ENCODE measurements at regions not wholly inside any gene's neighbourhood (a gene's known extent, or its start where the extent isn't known, plus 50 kb on each side); places are given as distances from the start of the nearest gene placed in this dataset.
A peak's percentile ranks its signal among the peaks of the same experiment; 100 is the strongest.
"Not testable (repeated sequence)": the region's sequence is repeated elsewhere in the genome, so short reads cannot be mapped to it uniquely, and the experiment has no call there.

DNA sequence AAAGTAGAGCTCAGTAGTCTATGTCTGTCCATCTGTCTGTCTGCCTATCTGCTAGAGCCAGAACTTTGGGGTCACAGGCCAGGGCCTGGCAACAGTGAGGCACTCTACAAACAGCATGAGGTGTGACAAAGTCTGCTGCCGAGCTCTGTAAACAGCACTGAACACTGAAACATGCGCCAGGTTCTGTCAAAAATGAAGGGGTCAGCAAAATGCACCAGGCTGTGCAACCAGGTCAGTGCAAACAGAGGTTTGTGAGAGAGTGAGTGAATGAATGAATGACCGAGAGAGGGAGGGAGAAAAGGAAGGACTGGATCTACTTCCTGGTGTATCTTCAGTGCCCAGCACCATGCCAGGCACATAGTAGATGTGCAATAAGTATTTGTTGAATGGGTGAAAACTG lies 1957.8 kb downstream of the FOXD4L5 start:
- H3K4me1 ChIP-seq; DNase-seq (ENCODE audit: low spot score in 2 of 2); H3K36me3 ChIP-seq (replicated peaks); H3K9me3 ChIP-seq; H3K27me3 ChIP-seq (ENCODE audit: low read depth); in situ Hi-C loops (cut with MboI; ENCODE audit: low sequenced_read_pairs); H3K4me3 ChIP-seq: not testable (repeated sequence)

DNA sequence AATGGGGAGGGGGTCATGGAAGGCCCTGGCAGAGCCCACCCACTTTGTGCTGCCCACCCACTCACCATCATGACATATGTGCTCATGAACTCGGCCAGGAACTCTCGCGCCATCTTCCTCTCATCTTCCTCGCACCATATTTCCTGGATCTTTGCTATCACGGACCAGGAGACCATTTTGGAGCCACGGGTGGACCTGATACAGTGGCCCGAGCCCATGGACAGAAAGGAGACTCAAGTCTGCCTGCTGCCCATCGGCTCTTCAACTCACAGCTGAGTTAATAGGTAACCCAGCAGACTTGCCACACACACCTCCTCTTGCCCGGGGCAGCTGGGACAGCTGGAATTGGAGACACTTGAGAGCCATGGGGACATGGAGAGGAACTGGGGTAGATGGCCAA lies 1958.3 kb downstream of the FOXD4L5 start:
- DNase-seq (ENCODE audit: low spot score in 2 of 2); in situ Hi-C loops (cut with MboI; ENCODE audit: low sequenced_read_pairs); H3K4me3 ChIP-seq: not testable (repeated sequence)

DNA sequence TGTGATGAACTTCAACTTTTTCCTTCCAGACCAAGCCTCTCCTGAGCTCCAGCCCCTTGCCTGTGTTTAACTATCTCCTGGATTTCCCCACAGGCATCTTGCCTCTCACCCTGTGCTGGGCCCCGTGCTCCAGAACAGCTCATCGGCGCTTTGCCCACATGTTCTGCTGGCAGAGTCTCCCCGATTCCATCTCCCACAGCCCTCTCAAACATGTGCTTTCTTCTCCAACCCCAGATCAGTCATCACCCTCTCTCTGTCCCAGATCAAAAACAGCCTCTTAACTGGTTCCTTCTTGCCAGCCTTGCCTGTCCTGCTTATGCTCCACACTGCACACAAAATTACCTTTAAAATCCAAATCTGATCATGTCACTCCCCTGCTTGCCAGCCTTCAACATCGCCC lies 1959.3 kb downstream of the FOXD4L5 start:
- H3K4me1 ChIP-seq, H3K4me3 ChIP-seq: not testable (repeated sequence)

More for the DNA sequence above, 1958.3 kb downstream of the FOXD4L5 start:
- H3K4me1 ChIP-seq; H3K36me3 ChIP-seq (replicated peaks); H3K27me3 ChIP-seq (ENCODE audit: low read depth); H3K9me3 ChIP-seq: not testable (repeated sequence)

DNA sequence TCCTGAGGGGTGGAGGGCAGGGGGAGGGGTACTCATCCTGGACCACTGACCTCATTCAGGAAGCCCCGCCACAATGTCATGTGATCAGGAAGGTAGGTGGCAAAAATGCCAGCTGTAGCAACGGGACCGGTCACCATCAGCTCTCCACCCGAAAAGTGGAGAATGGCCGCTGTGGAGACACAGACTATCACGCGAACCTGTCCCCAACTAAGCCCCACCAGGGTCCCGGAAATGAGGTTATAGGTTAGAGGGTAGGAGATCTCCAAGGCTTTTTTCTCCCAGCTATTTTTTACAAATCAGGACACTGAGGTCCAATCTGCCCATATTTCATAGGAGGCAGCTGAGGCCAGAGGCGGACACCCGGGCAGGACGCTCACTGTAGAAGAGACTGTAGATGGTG lies 1966.9 kb downstream of the FOXD4L5 start:
- DNase-seq (ENCODE audit: low spot score in 2 of 2); H3K4me1 ChIP-seq; H3K27me3 ChIP-seq (ENCODE audit: low read depth); H3K36me3 ChIP-seq (replicated peaks); H3K9me3 ChIP-seq; in situ Hi-C loops (cut with MboI; ENCODE audit: low sequenced_read_pairs); H3K4me3 ChIP-seq: not testable (repeated sequence)

More for the DNA sequence above, 1959.3 kb downstream of the FOXD4L5 start:
- H3K27me3 ChIP-seq (ENCODE audit: low read depth); DNase-seq (ENCODE audit: low spot score in 2 of 2); in situ Hi-C loops (cut with MboI; ENCODE audit: low sequenced_read_pairs); H3K36me3 ChIP-seq (replicated peaks); H3K9me3 ChIP-seq: not testable (repeated sequence)

DNA sequence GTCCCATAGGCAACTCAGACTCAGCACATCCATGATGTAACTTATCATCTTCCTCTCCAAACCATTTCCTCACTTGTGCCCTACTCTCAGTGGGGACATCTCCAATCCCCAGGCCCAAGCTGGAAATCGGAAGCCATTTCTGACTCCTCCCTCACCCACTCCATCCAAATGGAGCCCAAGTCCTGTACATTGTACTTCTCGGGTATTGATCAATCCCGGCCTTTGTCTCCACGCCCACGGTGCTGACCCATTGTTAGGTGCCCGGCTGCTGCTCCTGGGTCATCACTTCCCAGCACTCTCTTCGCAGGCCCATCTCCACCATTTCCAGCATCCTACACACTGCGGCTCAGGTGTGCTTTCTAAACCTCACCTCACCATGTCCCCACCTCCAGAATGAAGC lies 1969.6 kb downstream of the FOXD4L5 start:
- in situ Hi-C loops (cut with MboI; ENCODE audit: low sequenced_read_pairs); H3K36me3 ChIP-seq (replicated peaks); H3K27me3 ChIP-seq (ENCODE audit: low read depth); H3K4me3 ChIP-seq; H3K9me3 ChIP-seq; H3K4me1 ChIP-seq; DNase-seq (ENCODE audit: low spot score in 2 of 2): not testable (repeated sequence)

DNA sequence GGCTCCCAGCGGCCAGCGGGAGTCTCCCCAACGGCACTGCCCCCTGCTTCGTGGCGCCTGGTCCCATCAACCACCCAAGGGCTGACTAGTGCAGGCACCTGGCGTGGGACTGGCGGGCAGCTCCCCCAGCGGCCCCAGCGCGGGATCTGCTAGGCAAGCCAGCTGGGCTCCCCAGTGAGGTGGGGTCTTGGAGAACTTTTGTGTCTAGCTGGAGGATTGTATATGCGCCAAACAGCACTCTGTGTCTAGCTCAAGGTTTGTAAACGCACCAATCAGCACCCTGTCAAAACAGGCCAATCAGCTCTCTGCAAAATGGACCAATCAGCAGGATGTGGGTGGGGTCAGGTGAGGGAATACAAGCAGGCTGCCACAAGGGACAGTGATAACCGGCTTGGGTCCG lies 1988.2 kb downstream of the FOXD4L5 start:
- H3K4me3 ChIP-seq; H3K9me3 ChIP-seq; H3K27me3 ChIP-seq (ENCODE audit: low read depth); DNase-seq (ENCODE audit: low spot score in 2 of 2); H3K36me3 ChIP-seq (replicated peaks); in situ Hi-C loops (cut with MboI; ENCODE audit: low sequenced_read_pairs); H3K4me1 ChIP-seq: not testable (repeated sequence)

DNA sequence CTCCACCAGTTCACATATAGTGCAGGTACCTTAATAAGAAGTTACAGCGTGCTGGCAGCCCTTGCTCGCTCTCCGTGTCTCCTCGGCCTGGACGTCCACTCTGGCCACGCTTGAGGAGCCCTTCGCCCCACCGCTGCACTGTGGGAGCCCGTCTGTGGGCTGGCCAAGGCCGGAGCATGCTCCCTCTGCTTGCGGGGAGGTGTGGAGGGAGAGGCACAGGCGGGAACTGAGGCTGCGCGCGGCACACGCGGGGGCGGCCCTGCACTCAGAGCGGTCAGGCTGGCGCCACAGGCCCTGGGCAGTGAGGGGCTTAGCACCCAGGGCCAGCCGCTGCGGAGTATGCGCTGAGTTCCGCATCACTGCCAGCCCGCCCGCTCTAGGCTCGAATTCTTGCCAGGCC lies 1988.6 kb downstream of the FOXD4L5 start:
- H3K36me3 ChIP-seq (replicated peaks); H3K9me3 ChIP-seq; H3K27me3 ChIP-seq (ENCODE audit: low read depth); H3K4me3 ChIP-seq; in situ Hi-C loops (cut with MboI; ENCODE audit: low sequenced_read_pairs); DNase-seq (ENCODE audit: low spot score in 2 of 2); H3K4me1 ChIP-seq: not testable (repeated sequence)

DNA sequence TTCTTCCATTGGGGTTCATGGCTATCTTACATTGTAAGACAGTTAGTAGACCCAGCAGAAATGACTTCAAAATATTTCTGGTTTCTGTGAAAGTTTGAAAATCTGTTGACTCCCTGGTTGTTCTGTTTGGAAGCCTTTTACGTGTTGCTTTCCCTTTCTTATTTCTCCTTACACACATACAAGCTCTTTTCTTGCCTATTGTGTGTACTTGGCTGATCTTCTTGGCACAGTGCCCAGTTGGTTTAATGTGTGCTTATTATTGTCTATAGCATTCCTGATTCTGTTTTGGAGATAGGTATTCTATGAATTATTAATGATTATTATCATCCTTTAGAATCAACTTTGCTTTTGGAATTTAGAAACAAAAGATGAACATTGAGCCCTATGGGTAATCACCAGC lies 1995.0 kb downstream of the FOXD4L5 start:
- H3K4me3 ChIP-seq; H3K9me3 ChIP-seq; H3K36me3 ChIP-seq (replicated peaks); H3K4me1 ChIP-seq; in situ Hi-C loops (cut with MboI; ENCODE audit: low sequenced_read_pairs); H3K27me3 ChIP-seq (ENCODE audit: low read depth): not testable (repeated sequence)
- DNase-seq (ENCODE audit: low spot score in 2 of 2): peak; percentile 2 to 58
